ENCODE measurements at regions not wholly inside any gene's neighbourhood (a gene's known extent, or its start where the extent isn't known, plus 50 kb on each side); places are given as distances from the start of the nearest gene placed in this dataset.

- no peaks in the 10 kb centered on the region for H3K36me3 Mint-ChIP-seq
- no peaks in the 10 kb centered on the region for H3K4me1 Mint-ChIP-seq
- no peaks in the 10 kb centered on the region for H3K27me3 Mint-ChIP-seq
- no peaks in the 10 kb centered on the region for H3K9me3 Mint-ChIP-seq
- H3K27ac Mint-ChIP-seq = no peak overlapping the region
- H3K4me3 Mint-ChIP-seq = no peak overlapping the region
These were observed 116.3 kb downstream of the SNX5 start for GRCh38 chr20:17852323-17852722.

GRCh38 chr20:17850684-17851026 is 117.9 kb downstream of the SNX5 start:
- Mint-ChIP-seq H3K36me3 (no peaks in the 10 kb centered on the region), H3K9me3 (no peaks in the 10 kb centered on the region), H3K4me3 (no peak overlapping the region), H3K27ac (no peak overlapping the region), H3K27me3 (no peaks in the 10 kb centered on the region), H3K4me1 (no peaks in the 10 kb centered on the region)

- H3K4me1 Mint-ChIP-seq = no peaks in the 10 kb centered on the region
- H3K27me3 Mint-ChIP-seq = no peaks in the 10 kb centered on the region
- H3K36me3 Mint-ChIP-seq = no peaks in the 10 kb centered on the region
- H3K27ac Mint-ChIP-seq = no peak overlapping the region
- H3K4me3 Mint-ChIP-seq = no peak overlapping the region
- no peaks in the 10 kb centered on the region for H3K9me3 Mint-ChIP-seq
These were observed 118.5 kb downstream of the SNX5 start for GRCh38 chr20:17849901-17850683.

GRCh38 chr20:17849138-17849900 is 119.3 kb downstream of the SNX5 start:
- Mint-ChIP-seq H3K27me3 (no peaks in the 10 kb centered on the region), H3K9me3 (no peaks in the 10 kb centered on the region), H3K36me3 (no peaks in the 10 kb centered on the region), H3K27ac (no peak overlapping the region), H3K4me3 (no peak overlapping the region), H3K4me1 (no peaks in the 10 kb centered on the region)

- Mint-ChIP-seq H3K27me3 (no peaks in the 10 kb centered on the region), H3K27ac (no peak overlapping the region), H3K36me3 (no peaks in the 10 kb centered on the region), H3K4me3 (no peak overlapping the region), H3K9me3 (no peaks in the 10 kb centered on the region), H3K4me1 (no peaks in the 10 kb centered on the region)
These were observed 120.1 kb downstream of the SNX5 start for GRCh38 chr20:17848249-17849048.

- no peaks in the 10 kb centered on the region for H3K9me3 Mint-ChIP-seq
- peaks cover 2% of the 10 kb centered on the region for H3K27me3 Mint-ChIP-seq
- H3K4me3 Mint-ChIP-seq = no peak overlapping the region
- no peaks in the 10 kb centered on the region for H3K36me3 Mint-ChIP-seq
- H3K4me1 Mint-ChIP-seq = no peaks in the 10 kb centered on the region
- H3K27ac Mint-ChIP-seq = no peak overlapping the region
These were observed 122.7 kb downstream of the SNX5 start for GRCh38 chr20:17845701-17846475.

- H3K4me3 Mint-ChIP-seq = no peak overlapping the region
- H3K36me3 Mint-ChIP-seq = no peaks in the 10 kb centered on the region
- peaks cover 2% of the 10 kb centered on the region for H3K27me3 Mint-ChIP-seq
- no peaks in the 10 kb centered on the region for H3K4me1 Mint-ChIP-seq
- no peaks in the 10 kb centered on the region for H3K9me3 Mint-ChIP-seq
- H3K27ac Mint-ChIP-seq = no peak overlapping the region
These were observed 123.9 kb downstream of the SNX5 start for GRCh38 chr20:17844549-17845298.

GRCh38 chr20:17844133-17844429 is 124.5 kb downstream of the SNX5 start:
- Mint-ChIP-seq H3K4me3 (no peak overlapping the region), H3K27me3 (peaks cover 2% of the 10 kb centered on the region), H3K4me1 (no peaks in the 10 kb centered on the region), H3K9me3 (no peaks in the 10 kb centered on the region), H3K27ac (no peak overlapping the region), H3K36me3 (no peaks in the 10 kb centered on the region)

GRCh38 chr20:17843246-17844132 is 125.1 kb downstream of the SNX5 start:
- Mint-ChIP-seq H3K4me1 (no peaks in the 10 kb centered on the region), H3K4me3 (no peak overlapping the region), H3K9me3 (no peaks in the 10 kb centered on the region)

GRCh38 chr20:17841751-17842215 is 126.8 kb downstream of the SNX5 start:
- Mint-ChIP-seq H3K36me3 (no peaks in the 10 kb centered on the region), H3K9me3 (no peaks in the 10 kb centered on the region), H3K27me3 (peaks cover 2% of the 10 kb centered on the region), H3K27ac (no peak overlapping the region), H3K4me1 (no peaks in the 10 kb centered on the region), H3K4me3 (no peak overlapping the region)

More at GRCh38 chr20:17843246-17844132, 125.1 kb downstream of the SNX5 start:
- no peaks in the 10 kb centered on the region for H3K36me3 Mint-ChIP-seq
- peaks cover 2% of the 10 kb centered on the region for H3K27me3 Mint-ChIP-seq
- H3K27ac Mint-ChIP-seq = no peak overlapping the region

- Mint-ChIP-seq H3K36me3 (no peaks in the 10 kb centered on the region), H3K27me3 (peaks cover 2% of the 10 kb centered on the region), H3K27ac (no peak overlapping the region), H3K4me1 (no peaks in the 10 kb centered on the region), H3K9me3 (no peaks in the 10 kb centered on the region), H3K4me3 (no peak overlapping the region)
These were observed 128.2 kb downstream of the SNX5 start for GRCh38 chr20:17840423-17840822.

GRCh38 chr20:17838921-17839320 is 129.7 kb downstream of the SNX5 start:
- no peak overlapping the region for H3K27ac Mint-ChIP-seq
- no peaks in the 10 kb centered on the region for H3K4me1 Mint-ChIP-seq
- no peaks in the 10 kb centered on the region for H3K36me3 Mint-ChIP-seq
- H3K4me3 Mint-ChIP-seq = no peak overlapping the region
- H3K27me3 Mint-ChIP-seq = peaks cover 2% of the 10 kb centered on the region
- no peaks in the 10 kb centered on the region for H3K9me3 Mint-ChIP-seq

GRCh38 chr20:17837179-17837578 is 131.4 kb downstream of the SNX5 start:
- no peak overlapping the region for H3K4me3 Mint-ChIP-seq
- no peaks in the 10 kb centered on the region for H3K9me3 Mint-ChIP-seq
- peaks cover under 1% of the 10 kb centered on the region for H3K27me3 Mint-ChIP-seq
- H3K27ac Mint-ChIP-seq = no peak overlapping the region
- no peaks in the 10 kb centered on the region for H3K36me3 Mint-ChIP-seq
- no peaks in the 10 kb centered on the region for H3K4me1 Mint-ChIP-seq

GRCh38 chr20:17836303-17836861 is 132.2 kb downstream of the SNX5 start:
- no peaks in the 10 kb centered on the region for H3K27me3 Mint-ChIP-seq
- H3K27ac Mint-ChIP-seq = no peak overlapping the region
- no peaks in the 10 kb centered on the region for H3K4me1 Mint-ChIP-seq
- H3K9me3 Mint-ChIP-seq = no peaks in the 10 kb centered on the region
- no peak overlapping the region for H3K4me3 Mint-ChIP-seq
- H3K36me3 Mint-ChIP-seq = no peaks in the 10 kb centered on the region
